ENCODE measurements at regions not wholly inside any gene's neighbourhood (a gene's known extent, or its start where the extent isn't known, plus 50 kb on each side); places are given as distances from the start of the nearest gene placed in this dataset.
"Not testable (repeated sequence)": the region's sequence is repeated elsewhere in the genome, so short reads cannot be mapped to it uniquely, and the experiment has no call there.

- H3K27ac ChIP-seq: no peak overlapping the region
- peak; percentile 92 for TF ChIP-seq CTCF (conservative IDR thresholded peaks at IDR 0.05)
- no peak for TF ChIP-seq ZFX (IDR thresholded peaks at IDR 0.05)
These were observed 133.4 kb downstream of the SLC1A3 start for GRCh38 chr5:36739751-36740221.

GRCh38 chr5:36740259-36740898 is 134.0 kb downstream of the SLC1A3 start:
- TF ChIP-seq ZFX (IDR thresholded peaks at IDR 0.05) (no peak), CTCF (conservative IDR thresholded peaks at IDR 0.05) (no peak)

GRCh38 chr5:36741128-36741527 is 134.7 kb downstream of the SLC1A3 start:
- TF ChIP-seq CTCF (conservative IDR thresholded peaks at IDR 0.05) (no peak), ZFX (IDR thresholded peaks at IDR 0.05) (no peak)
- H3K27ac ChIP-seq: peak overlapping the region; percentile 5

More at GRCh38 chr5:36740259-36740898, 134.0 kb downstream of the SLC1A3 start:
- peak overlapping the region; percentile 5 for H3K27ac ChIP-seq

GRCh38 chr5:36743891-36744772 is 132.4 kb upstream of the NIPBL start:
- peak overlapping the region; percentile 89 for H3K27ac ChIP-seq
- TF ChIP-seq ZFX (IDR thresholded peaks at IDR 0.05) (no peak), CTCF (conservative IDR thresholded peaks at IDR 0.05) (peak; percentile 89)

GRCh38 chr5:36744773-36745589 is 131.6 kb upstream of the NIPBL start:
- peak; percentile 69 for TF ChIP-seq CTCF (conservative IDR thresholded peaks at IDR 0.05)
- no peak for TF ChIP-seq ZFX (IDR thresholded peaks at IDR 0.05)
- H3K27ac ChIP-seq: peak overlapping the region; percentile 89

GRCh38 chr5:36747794-36748193 is 128.8 kb upstream of the NIPBL start:
- not testable (repeated sequence) for H3K27ac ChIP-seq

- TF ChIP-seq CTCF (conservative IDR thresholded peaks at IDR 0.05) (no peak; the same call in 1 of the 2 replicates), ZFX (IDR thresholded peaks at IDR 0.05) (no peak)
These were observed 124.7 kb upstream of the NIPBL start for GRCh38 chr5:36751886-36752285.

More at GRCh38 chr5:36751886-36752285, 124.7 kb upstream of the NIPBL start:
- H3K27ac ChIP-seq: no peak overlapping the region

Data from C4-2B (cell line).